ENCODE measurements at regions not wholly inside any gene's neighbourhood (a gene's known extent, or its start where the extent isn't known, plus 50 kb on each side); places are given as distances from the start of the nearest gene placed in this dataset.

GRCh38 chr20:17023806-17024205 is 203.0 kb upstream of the PCSK2 start:
- Histone ChIP-seq H3K4me3 (ENCODE audit: low read length) (no peak overlapping the region), H3K27me3 (ENCODE audit: control insufficient read depth, insufficient read depth, low read length) (no peaks in the 10 kb centered on the region), H3K27ac (ENCODE audit: low read length) (no peak overlapping the region), H3K36me3 (ENCODE audit: control insufficient read depth, insufficient read depth, low read length) (no peaks in the 10 kb centered on the region), H3K9me3 (ENCODE audit: control insufficient read depth, insufficient read depth, low read length) (no peaks in the 10 kb centered on the region), H3K4me1 (ENCODE audit: control insufficient read depth, insufficient read depth, low read length) (no peaks in the 10 kb centered on the region)
- H3K4me1 Mint-ChIP-seq = no peaks in the 10 kb centered on the region
- no peak for ATAC-seq
- TF ChIP-seq CTCF (IDR thresholded peaks at IDR 0.05) = no peak
- H3K9me3 Mint-ChIP-seq = peaks cover 10 to 12% of the 10 kb centered on the region in 2 donors
- intact Hi-C loops (cut with micrococcal nuclease) = no loop called here
- H3K36me3 Mint-ChIP-seq = no peaks in the 10 kb centered on the region
- H3K4me3 Mint-ChIP-seq = no peak overlapping the region
- H3K27ac Mint-ChIP-seq = no peak overlapping the region
- no peaks in the 10 kb centered on the region for H3K27me3 Mint-ChIP-seq (ENCODE audit: low read depth in 2 of 2)
- 28% methylated on average over 7 of the region's 8 CpGs for WGBS (ENCODE audit: insufficient coverage)
- no peak for DNase-seq

- H3K27ac Mint-ChIP-seq = no peak overlapping the region
- H3K4me3 Mint-ChIP-seq = no peak overlapping the region
- no peak for DNase-seq
- no peaks in the 10 kb centered on the region for H3K36me3 Mint-ChIP-seq
- H3K4me1 ChIP-seq (ENCODE audit: control insufficient read depth, insufficient read depth, low read length) = no peaks in the 10 kb centered on the region
- TF ChIP-seq CTCF (IDR thresholded peaks at IDR 0.05) = no peak
- ATAC-seq = no peak
- H3K27me3 Mint-ChIP-seq (ENCODE audit: low read depth in 2 of 2) = no peaks in the 10 kb centered on the region
- H3K9me3 Mint-ChIP-seq = peaks cover 9 to 12% of the 10 kb centered on the region in 2 donors
- intact Hi-C loops (cut with micrococcal nuclease) = no loop called here
- H3K27ac ChIP-seq (ENCODE audit: low read length) = no peak overlapping the region
- H3K27me3 ChIP-seq (ENCODE audit: control insufficient read depth, insufficient read depth, low read length) = no peaks in the 10 kb centered on the region
- 45% methylated on average over 4 of the region's 5 CpGs for whole genome bisulfite sequencing (ENCODE audit: insufficient coverage)
- H3K9me3 ChIP-seq (ENCODE audit: control insufficient read depth, insufficient read depth, low read length) = no peaks in the 10 kb centered on the region
- H3K36me3 ChIP-seq (ENCODE audit: control insufficient read depth, insufficient read depth, low read length) = no peaks in the 10 kb centered on the region
- H3K4me3 ChIP-seq (ENCODE audit: low read length) = no peak overlapping the region
- H3K4me1 Mint-ChIP-seq = no peaks in the 10 kb centered on the region
Measured at GRCh38 chr20:17024513-17025119, 202.2 kb upstream of the PCSK2 start.

- Mint-ChIP-seq H3K4me3 (no peak overlapping the region), H3K4me1 (no peaks in the 10 kb centered on the region), H3K9me3 (peaks cover 6 to 13% of the 10 kb centered on the region in 2 donors), H3K27me3 (ENCODE audit: low read depth in 2 of 2) (no peaks in the 10 kb centered on the region), H3K36me3 (no peaks in the 10 kb centered on the region), H3K27ac (no peak overlapping the region)
- 87% methylated on average over 2 of the region's 2 CpGs for WGBS (ENCODE audit: insufficient coverage)
- intact Hi-C loops (cut with micrococcal nuclease) = no loop called here
- TF ChIP-seq CTCF (IDR thresholded peaks at IDR 0.05) = no peak
- H3K27me3 ChIP-seq (ENCODE audit: control insufficient read depth, insufficient read depth, low read length) = no peaks in the 10 kb centered on the region
- H3K4me3 ChIP-seq (ENCODE audit: low read length) = no peak overlapping the region
- no peaks in the 10 kb centered on the region for H3K36me3 ChIP-seq (ENCODE audit: control insufficient read depth, insufficient read depth, low read length)
- no peak for ATAC-seq
- H3K9me3 ChIP-seq (ENCODE audit: control insufficient read depth, insufficient read depth, low read length) = no peaks in the 10 kb centered on the region
- DNase-seq = no peak
- H3K4me1 ChIP-seq (ENCODE audit: control insufficient read depth, insufficient read depth, low read length) = no peaks in the 10 kb centered on the region
- H3K27ac ChIP-seq (ENCODE audit: low read length) = no peak overlapping the region
Measured at GRCh38 chr20:17026346-17026745, 200.5 kb upstream of the PCSK2 start.

GRCh38 chr20:17029698-17030097 is 197.1 kb upstream of the PCSK2 start:
- ATAC-seq (no peak), DNase-seq (no peak)
- H3K27ac ChIP-seq (ENCODE audit: low read length) = no peak overlapping the region
- intact Hi-C loops (cut with micrococcal nuclease) = no loop called here
- H3K9me3 ChIP-seq (ENCODE audit: control insufficient read depth, insufficient read depth, low read length) = no peaks in the 10 kb centered on the region
- WGBS (ENCODE audit: insufficient coverage) = 74% methylated on average over 4 of the region's 4 CpGs
- H3K4me1 ChIP-seq (ENCODE audit: control insufficient read depth, insufficient read depth, low read length) = no peaks in the 10 kb centered on the region
- Mint-ChIP-seq H3K9me3 (peaks cover 8 to 14% of the 10 kb centered on the region in 2 donors), H3K36me3 (no peaks in the 10 kb centered on the region), H3K27me3 (ENCODE audit: low read depth in 2 of 2) (no peaks in the 10 kb centered on the region), H3K4me3 (no peak overlapping the region), H3K4me1 (no peaks in the 10 kb centered on the region), H3K27ac (no peak overlapping the region)
- TF ChIP-seq CTCF (IDR thresholded peaks at IDR 0.05) = no peak
- no peaks in the 10 kb centered on the region for H3K27me3 ChIP-seq (ENCODE audit: control insufficient read depth, insufficient read depth, low read length)
- no peaks in the 10 kb centered on the region for H3K36me3 ChIP-seq (ENCODE audit: control insufficient read depth, insufficient read depth, low read length)
- no peak overlapping the region for H3K4me3 ChIP-seq (ENCODE audit: low read length)

Data from natural killer cell (primary cell).